AG09319 (cell line): ENCODE measurements at regions not wholly inside any gene's neighbourhood (a gene's known extent, or its start where the extent isn't known, plus 50 kb on each side); places are given as distances from the start of the nearest gene placed in this dataset.

Experiments used
- DNase-seq: peaks from one replicate; pipeline ENCODE4 v3.0.0-alpha.2; 2010; ENCODE audit warnings: low read depth; ENCODE audit errors: extremely low read depth
- TF ChIP-seq, protein P1 (sequence below): IDR thresholded peaks from 2 replicates; pipeline ENCODE4 v1.5.1; 2011; ENCODE audit warnings: low read depth, mild to moderate bottlenecking, inconsistent platforms, low read length, moderate library complexity

DNA sequence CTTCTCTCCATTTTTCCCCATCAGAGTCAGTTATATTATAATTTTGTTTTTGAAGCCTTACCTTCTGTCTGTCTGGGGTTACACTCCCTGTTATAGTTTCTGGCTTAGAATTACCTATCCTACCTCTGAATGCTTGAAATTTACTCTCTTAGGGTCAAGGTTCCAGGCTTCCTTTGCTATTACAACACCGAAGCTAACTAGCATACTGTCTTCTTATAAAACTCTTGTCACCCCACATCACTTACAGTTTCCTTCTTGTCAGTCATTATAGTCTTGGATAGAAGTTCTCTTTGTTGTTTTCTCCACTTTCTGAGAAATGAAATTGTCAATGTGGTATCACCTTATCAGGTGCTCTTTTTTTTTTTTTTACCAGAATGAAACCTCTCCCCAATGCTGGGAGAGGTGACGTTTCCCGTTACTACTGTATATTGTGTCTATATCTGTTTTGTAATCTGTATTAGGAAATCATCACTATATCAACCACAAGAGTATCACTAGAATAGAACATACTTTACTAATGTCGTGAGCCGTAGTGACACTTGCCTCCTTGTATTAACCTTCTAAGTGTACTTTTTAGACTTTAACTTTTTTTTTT, 69.2 kb upstream of the PSMA6 start:
- no peak for DNase-seq
- TF ChIP-seq, protein P1, sequence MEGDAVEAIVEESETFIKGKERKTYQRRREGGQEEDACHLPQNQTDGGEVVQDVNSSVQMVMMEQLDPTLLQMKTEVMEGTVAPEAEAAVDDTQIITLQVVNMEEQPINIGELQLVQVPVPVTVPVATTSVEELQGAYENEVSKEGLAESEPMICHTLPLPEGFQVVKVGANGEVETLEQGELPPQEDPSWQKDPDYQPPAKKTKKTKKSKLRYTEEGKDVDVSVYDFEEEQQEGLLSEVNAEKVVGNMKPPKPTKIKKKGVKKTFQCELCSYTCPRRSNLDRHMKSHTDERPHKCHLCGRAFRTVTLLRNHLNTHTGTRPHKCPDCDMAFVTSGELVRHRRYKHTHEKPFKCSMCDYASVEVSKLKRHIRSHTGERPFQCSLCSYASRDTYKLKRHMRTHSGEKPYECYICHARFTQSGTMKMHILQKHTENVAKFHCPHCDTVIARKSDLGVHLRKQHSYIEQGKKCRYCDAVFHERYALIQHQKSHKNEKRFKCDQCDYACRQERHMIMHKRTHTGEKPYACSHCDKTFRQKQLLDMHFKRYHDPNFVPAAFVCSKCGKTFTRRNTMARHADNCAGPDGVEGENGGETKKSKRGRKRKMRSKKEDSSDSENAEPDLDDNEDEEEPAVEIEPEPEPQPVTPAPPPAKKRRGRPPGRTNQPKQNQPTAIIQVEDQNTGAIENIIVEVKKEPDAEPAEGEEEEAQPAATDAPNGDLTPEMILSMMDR: no peak

DNA sequence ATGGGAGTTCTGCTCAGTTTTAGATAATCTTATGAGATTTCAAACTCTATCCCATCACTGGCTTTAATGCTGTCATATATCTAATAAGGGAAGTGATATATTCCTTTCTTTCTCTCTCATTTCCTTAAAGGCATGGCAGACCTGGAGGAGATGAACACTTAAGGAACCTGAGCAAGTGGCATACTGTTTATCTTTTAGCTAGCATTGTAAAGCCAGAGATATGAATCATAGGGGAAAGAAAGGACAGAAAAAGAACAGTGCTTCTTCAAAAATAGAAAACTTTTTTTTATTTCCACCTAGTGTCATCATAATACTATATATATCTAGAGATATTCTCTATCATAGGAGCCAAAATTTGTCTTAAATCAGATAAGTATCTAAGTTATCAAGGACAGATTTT, 68.3 kb upstream of the PSMA6 start:
- DNase-seq: no peak
- TF ChIP-seq, protein P1: no peak

DNA sequence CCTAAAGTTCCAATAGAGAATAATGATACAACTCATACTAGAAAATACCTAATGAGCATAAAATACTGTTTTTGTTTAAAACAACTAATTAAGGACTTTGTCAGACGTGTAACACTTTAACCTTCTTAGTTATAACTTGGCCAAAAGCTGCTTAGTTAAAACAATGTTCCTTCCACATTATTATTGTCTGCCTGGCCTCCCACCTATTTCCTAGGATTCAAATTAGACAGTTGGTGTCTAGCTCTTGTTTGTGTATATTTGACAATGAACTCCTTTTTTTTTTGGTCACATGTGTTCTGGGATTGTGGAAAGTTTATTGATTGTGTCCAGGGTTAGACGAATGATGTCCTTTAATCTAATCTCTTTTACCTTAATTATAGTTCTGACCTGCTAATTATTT, 67.6 kb upstream of the PSMA6 start:
- no peak for DNase-seq
- TF ChIP-seq, protein P1: no peak

DNA sequence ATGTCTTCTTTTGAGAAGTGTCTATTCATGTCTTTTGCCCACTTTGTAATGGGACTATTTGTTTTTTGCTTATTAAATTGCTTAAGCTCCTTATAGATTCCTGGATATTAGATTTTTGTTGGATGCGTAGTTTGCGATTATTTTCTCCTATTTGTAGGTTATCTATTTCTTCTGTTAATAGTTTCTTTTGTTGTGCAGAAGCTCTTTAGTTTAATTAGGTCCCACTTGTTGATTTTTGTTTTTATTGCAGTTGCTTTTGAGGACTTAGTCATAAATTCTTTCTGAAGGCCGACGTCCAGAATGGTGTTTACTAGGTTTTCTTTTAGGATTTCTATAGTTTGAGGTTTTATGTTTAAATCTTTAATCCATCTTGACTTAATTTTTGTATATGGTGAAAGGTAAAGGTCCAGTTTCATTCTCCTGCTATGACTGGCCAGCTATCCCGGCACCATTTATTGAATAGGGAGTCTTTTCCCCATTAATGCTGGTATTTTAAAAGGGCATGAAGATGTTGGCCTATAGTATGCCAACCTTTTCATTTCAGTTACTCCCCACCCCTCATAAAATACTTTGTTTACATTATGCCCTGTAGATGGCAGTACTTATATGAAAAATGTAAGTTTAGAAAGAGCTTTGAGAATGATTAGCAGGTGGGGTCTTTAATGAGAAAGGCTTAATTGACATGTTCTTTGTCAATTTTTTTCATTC, 62.9 kb upstream of the PSMA6 start:
- TF ChIP-seq, protein P1: no peak; the same call in none of the 2 replicates
- no peak for DNase-seq

DNA sequence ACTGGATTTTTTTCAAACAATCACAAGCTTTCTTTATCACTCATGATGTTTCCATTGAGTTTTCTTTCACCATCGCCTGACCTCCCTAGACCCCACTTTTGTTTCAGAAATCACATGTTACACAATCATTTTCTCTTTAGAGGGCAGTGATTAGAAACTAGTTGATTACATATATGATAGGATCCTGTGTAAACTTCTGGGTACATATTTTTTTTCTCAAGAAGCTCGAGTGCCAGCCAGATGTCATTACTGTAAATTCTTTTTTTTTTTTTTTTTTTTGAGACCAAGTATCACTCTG, 62.4 kb upstream of the PSMA6 start:
- TF ChIP-seq, protein P1: no peak

DNA sequence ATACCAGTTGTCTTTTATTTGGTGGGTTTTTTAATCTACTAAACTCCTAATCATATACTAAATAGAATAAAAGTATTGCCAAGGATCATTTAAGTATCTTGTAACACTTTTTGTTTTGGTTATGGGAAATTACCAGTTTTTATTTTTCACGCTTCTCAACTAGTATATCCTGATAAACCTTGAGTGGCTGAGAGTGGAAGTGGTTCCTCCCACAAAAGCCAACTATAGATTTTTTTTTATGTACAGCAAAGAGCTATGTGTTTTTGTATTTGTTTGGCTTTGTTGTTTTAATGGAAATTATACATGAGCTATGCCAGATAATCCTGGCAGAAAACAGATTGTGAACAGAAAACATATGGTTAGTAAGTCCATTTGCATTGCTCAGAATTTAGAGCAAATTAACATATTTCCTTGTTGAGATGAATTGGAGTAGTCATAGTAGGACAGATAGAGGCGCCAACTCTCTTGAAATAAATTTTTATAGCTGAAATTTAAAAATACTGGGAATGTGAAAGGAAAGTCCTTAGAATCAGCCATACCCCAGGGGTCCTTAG, 60.9 kb upstream of the PSMA6 start:
- no peak for DNase-seq
- TF ChIP-seq, protein P1: no peak

More for the DNA sequence above, 62.4 kb upstream of the PSMA6 start:
- DNase-seq: no peak

DNA sequence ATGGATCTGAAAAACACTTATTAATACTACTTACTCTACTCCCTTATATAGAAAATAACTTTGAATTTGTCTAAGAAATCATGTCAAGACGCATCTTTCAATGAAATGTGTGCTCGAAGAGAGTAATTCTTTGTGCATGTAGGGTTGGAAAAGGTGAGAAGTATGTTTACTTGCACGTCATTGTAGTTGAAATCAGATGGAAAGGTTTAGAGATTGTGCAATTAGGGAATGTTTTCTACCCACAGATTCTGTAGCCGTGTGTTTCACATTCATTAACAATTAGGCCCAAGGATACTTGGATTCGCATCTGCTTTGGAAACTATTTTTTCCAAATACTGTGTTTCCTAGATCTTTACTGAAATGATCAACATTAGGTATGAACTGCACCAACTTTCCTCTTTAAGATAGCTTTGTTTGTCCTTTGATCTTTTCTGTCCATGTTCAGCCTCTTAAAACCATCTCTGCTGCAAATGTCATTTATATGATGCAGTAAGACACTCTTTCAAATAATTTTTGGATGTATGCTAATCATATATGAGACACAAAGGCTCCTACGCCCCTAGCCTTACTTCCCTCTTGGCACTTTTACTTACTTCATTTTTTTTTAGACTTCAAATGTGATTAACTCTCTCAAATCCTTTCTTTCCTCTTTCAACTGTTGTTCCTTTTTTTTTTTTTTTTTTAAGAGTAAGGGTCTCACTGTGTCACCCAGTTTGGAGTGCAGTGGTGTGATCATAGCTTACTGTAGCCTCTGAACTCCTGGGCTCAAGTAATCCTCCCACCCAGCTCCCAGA, 58.0 kb upstream of the PSMA6 start:
- peak; percentile 70 for DNase-seq
- TF ChIP-seq, protein P1: no peak
